Lower leg skin (tissue), 4 donors: ENCODE measurements at regions not wholly inside any gene's neighbourhood (a gene's known extent, or its start where the extent isn't known, plus 50 kb on each side); places are given as distances from the start of the nearest gene placed in this dataset.

Experiments used
- DNase-seq, 2 donors: peaks; one replicate each; pipeline ENCODE4 v3.0.0-alpha.2; 2019; ENCODE audit warnings: low spot score in 2 of 2
- H3K4me3 ChIP-seq: fragments of 200-600 bp; sonication (generic); 2 replicates; pipeline ENCODE4 v1.5.1; 2017; ENCODE audit warnings: mild to moderate bottlenecking, low read depth; ENCODE audit not compliant: poor library complexity, severe bottlenecking
- POLR2A ChIP-seq, 2 donors: fragments of 450-650 bp; IDR thresholded peaks; one replicate each; pipeline ENCODE4 v1.6.1; 2016 to 2017; ENCODE audit warnings: antibody characterized with exemption in 2 of 2, mild to moderate bottlenecking in 1 of 2, moderate library complexity in 1 of 2
- WGBS, 2 donors: methylation state at CpG; one replicate each; pipeline ENCODE4 v1.1.5; 2018; 5-methylcytosine and 5-hydroxymethylcytosine counted together
- intact Hi-C: fragments of 100-400 bp; cut with DNase I; formaldehyde crosslinking; loops from one replicate; pipeline ENCODE4 v1.15.0; 2023; ENCODE audit warnings: low total_unique reads
- TF ChIP-seq, protein P1 (sequence below), 3 donors: fragments of 450-650 bp; IDR thresholded peaks; one replicate each; pipeline ENCODE4 v1.5.1; 2016; ENCODE audit warnings: antibody characterized with exemption in 3 of 3, mild to moderate bottlenecking in 3 of 3, moderate library complexity in 2 of 3

GRCh38 chr9:10773136-10773535 lies 160.3 kb upstream of the PTPRD start:
- DNase-seq = no peak

GRCh38 chr9:10774051-10774450 lies 161.2 kb upstream of the PTPRD start:
- no peak for TF ChIP-seq POLR2A (IDR thresholded peaks at IDR 0.05)
- TF ChIP-seq, protein P1, sequence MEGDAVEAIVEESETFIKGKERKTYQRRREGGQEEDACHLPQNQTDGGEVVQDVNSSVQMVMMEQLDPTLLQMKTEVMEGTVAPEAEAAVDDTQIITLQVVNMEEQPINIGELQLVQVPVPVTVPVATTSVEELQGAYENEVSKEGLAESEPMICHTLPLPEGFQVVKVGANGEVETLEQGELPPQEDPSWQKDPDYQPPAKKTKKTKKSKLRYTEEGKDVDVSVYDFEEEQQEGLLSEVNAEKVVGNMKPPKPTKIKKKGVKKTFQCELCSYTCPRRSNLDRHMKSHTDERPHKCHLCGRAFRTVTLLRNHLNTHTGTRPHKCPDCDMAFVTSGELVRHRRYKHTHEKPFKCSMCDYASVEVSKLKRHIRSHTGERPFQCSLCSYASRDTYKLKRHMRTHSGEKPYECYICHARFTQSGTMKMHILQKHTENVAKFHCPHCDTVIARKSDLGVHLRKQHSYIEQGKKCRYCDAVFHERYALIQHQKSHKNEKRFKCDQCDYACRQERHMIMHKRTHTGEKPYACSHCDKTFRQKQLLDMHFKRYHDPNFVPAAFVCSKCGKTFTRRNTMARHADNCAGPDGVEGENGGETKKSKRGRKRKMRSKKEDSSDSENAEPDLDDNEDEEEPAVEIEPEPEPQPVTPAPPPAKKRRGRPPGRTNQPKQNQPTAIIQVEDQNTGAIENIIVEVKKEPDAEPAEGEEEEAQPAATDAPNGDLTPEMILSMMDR (IDR thresholded peaks at IDR 0.05) = no peak
- intact Hi-C loops = no loop called here
- no peak for DNase-seq
- WGBS, 2 donors = 30 to 33% methylated on average over 2 of the region's 2 CpGs
- H3K4me3 ChIP-seq = no peak overlapping the region

More at GRCh38 chr9:10773136-10773535, 160.3 kb upstream of the PTPRD start:
- no peak for TF ChIP-seq POLR2A (IDR thresholded peaks at IDR 0.05)
- TF ChIP-seq, protein P1 (IDR thresholded peaks at IDR 0.05) = no peak
- intact Hi-C loops = no loop called here
- no peak overlapping the region for H3K4me3 ChIP-seq
- WGBS, 2 donors = 60 to 62% methylated on average over 4 of the region's 4 CpGs

- 46 to 47% methylated on average over 3 of the region's 3 CpGs for WGBS, 2 donors
- intact Hi-C loops = no loop called here
- DNase-seq = no peak
- H3K4me3 ChIP-seq = no peak overlapping the region
- TF ChIP-seq, protein P1 (IDR thresholded peaks at IDR 0.05) = no peak
- TF ChIP-seq POLR2A (IDR thresholded peaks at IDR 0.05) = no peak
These were observed 172.5 kb upstream of the PTPRD start for GRCh38 chr9:10785255-10785654.

- WGBS, 2 donors = 35 to 42% methylated on average over 1 of the region's 1 CpG
- intact Hi-C loops = no loop called here
- DNase-seq = no peak
- TF ChIP-seq, protein P1 (IDR thresholded peaks at IDR 0.05) = no peak
- TF ChIP-seq POLR2A (IDR thresholded peaks at IDR 0.05) = no peak
- no peak overlapping the region for H3K4me3 ChIP-seq
These were observed 180.5 kb upstream of the PTPRD start for GRCh38 chr9:10793306-10793705.

- H3K4me3 ChIP-seq = no peak overlapping the region
- intact Hi-C loops = no loop called here
- 65 to 76% methylated on average over 2 of the region's 2 CpGs for WGBS, 2 donors
- DNase-seq = no peak
- TF ChIP-seq, protein P1 (IDR thresholded peaks at IDR 0.05) = no peak
- no peak for TF ChIP-seq POLR2A (IDR thresholded peaks at IDR 0.05)
These were observed 191.7 kb upstream of the PTPRD start for GRCh38 chr9:10804486-10804885.

GRCh38 chr9:10806868-10807267 lies 194.1 kb upstream of the PTPRD start:
- no peak overlapping the region for H3K4me3 ChIP-seq
- no peak for DNase-seq
- WGBS, 2 donors = 55 to 62% methylated on average over 3 of the region's 3 CpGs
- TF ChIP-seq, protein P1 (IDR thresholded peaks at IDR 0.05) = no peak
- intact Hi-C loops = no loop called here
